Fibroblast of lung (primary cell): ENCODE measurements at regions not wholly inside any gene's neighbourhood (a gene's known extent, or its start where the extent isn't known, plus 50 kb on each side); places are given as distances from the start of the nearest gene placed in this dataset.

ENCODE experiments used
- CTCF ChIP-seq, 2 donors: IDR thresholded peaks in 1 of 2; conservative IDR thresholded peaks in 1 of 2; 1 replicate in 1 of 2; 2 replicates in 1 of 2; pipeline ENCODE4 v1.5.1; 2011 to 2012; ENCODE audit warnings: low read length in 2 of 2, control low read depth in 1 of 2, inconsistent platforms in 1 of 2, low read depth in 1 of 2, mild to moderate bottlenecking in 1 of 2
- EZH2 ChIP-seq: IDR thresholded peaks from 2 replicates; pipeline ENCODE4 v1.5.1; 2012; ENCODE audit warnings: low read length, control low read depth, mild to moderate bottlenecking; ENCODE audit errors: missing control alignments

GRCh38 chr1:199725002-199725565 lies 302.4 kb upstream of the NR5A2 start:
- TF ChIP-seq CTCF (conservative IDR thresholded peaks at IDR 0.05 in 1 of 2, IDR thresholded peaks at IDR 0.05 in 1 of 2; ENCODE audit: low read depth in 1 of 2, low read length in 2 of 2): no peak
- TF ChIP-seq EZH2: no peak
